ENCODE measurements at regions not wholly inside any gene's neighbourhood (a gene's known extent, or its start where the extent isn't known, plus 50 kb on each side); places are given as distances from the start of the nearest gene placed in this dataset.
A peak's percentile ranks its signal among the peaks of the same experiment; 100 is the strongest.

GRCh38 chr2:18408638-18409037 is 151.8 kb downstream of the RDH14 start:
- TF ChIP-seq POLR2A (IDR thresholded peaks at IDR 0.05), result no peak
- TF ChIP-seq CTCF (IDR thresholded peaks at IDR 0.05), result no peak
- H3K9me3 ChIP-seq, result no peaks in the 10 kb centered on the region

GRCh38 chr2:18406219-18406618 is 154.2 kb downstream of the RDH14 start:
- Histone ChIP-seq H3K9me3 (no peaks in the 10 kb centered on the region), H3K27ac (no peak overlapping the region), H3K36me3 (no peaks in the 10 kb centered on the region), H3K4me3 (no peak overlapping the region), H3K27me3 (no peaks in the 10 kb centered on the region), H3K4me1 (no peaks in the 10 kb centered on the region)
- WGBS, 2 donors, result 47 to 57% methylated on average over 2 of the region's 2 CpGs
- no peak for DNase-seq
- TF ChIP-seq CTCF (IDR thresholded peaks at IDR 0.05), result no peak
- no peak for TF ChIP-seq POLR2A (IDR thresholded peaks at IDR 0.05)
- intact Hi-C loops (cut with DNase I), result no loop called here

More at GRCh38 chr2:18408638-18409037, 151.8 kb downstream of the RDH14 start:
- H3K4me1 ChIP-seq, result peaks cover 0 to 2% (median 0%) of the 10 kb centered on the region in 3 donors
- H3K4me3 ChIP-seq, result no peak overlapping the region
- H3K27ac ChIP-seq, result no peak overlapping the region
- H3K27me3 ChIP-seq, result no peaks in the 10 kb centered on the region
- intact Hi-C loops (cut with DNase I), result no loop called here
- 87 to 94% methylated on average over 2 of the region's 2 CpGs for WGBS, 2 donors
- H3K36me3 ChIP-seq, result no peaks in the 10 kb centered on the region
- no peak for DNase-seq

- H3K27me3 ChIP-seq, result no peaks in the 10 kb centered on the region
- H3K4me1 ChIP-seq, result no peaks in the 10 kb centered on the region
- DNase-seq, result no peak
- no peak overlapping the region for H3K27ac ChIP-seq
- no peaks in the 10 kb centered on the region for H3K36me3 ChIP-seq
- intact Hi-C loops (cut with DNase I), result no loop called here
- WGBS, 2 donors, result 51 to 62% methylated on average over 5 of the region's 5 CpGs
- no peaks in the 10 kb centered on the region for H3K9me3 ChIP-seq
- no peak for TF ChIP-seq POLR2A (IDR thresholded peaks at IDR 0.05)
- TF ChIP-seq CTCF (IDR thresholded peaks at IDR 0.05), result peak in 1 of 6 experiments; percentile 27
- H3K4me3 ChIP-seq, result no peak overlapping the region
Observed at GRCh38 chr2:18404708-18405107, 155.7 kb downstream of the RDH14 start.

- no peak overlapping the region for H3K27ac ChIP-seq
- TF ChIP-seq POLR2A (IDR thresholded peaks at IDR 0.05) (no peak), CTCF (IDR thresholded peaks at IDR 0.05) (no peak)
- intact Hi-C loops (cut with DNase I), result no loop called here
- H3K4me3 ChIP-seq, result no peak overlapping the region
- no peaks in the 10 kb centered on the region for H3K9me3 ChIP-seq
- WGBS, 2 donors, result 56 to 58% methylated on average over 4 of the region's 4 CpGs
- H3K36me3 ChIP-seq, result no peaks in the 10 kb centered on the region
- no peaks in the 10 kb centered on the region for H3K4me1 ChIP-seq
- no peaks in the 10 kb centered on the region for H3K27me3 ChIP-seq
- no peak for DNase-seq
Observed at GRCh38 chr2:18403921-18404522, 156.4 kb downstream of the RDH14 start.

- Histone ChIP-seq H3K4me1 (no peaks in the 10 kb centered on the region), H3K36me3 (no peaks in the 10 kb centered on the region), H3K9me3 (no peaks in the 10 kb centered on the region), H3K27ac (no peak overlapping the region), H3K4me3 (no peak overlapping the region), H3K27me3 (no peaks in the 10 kb centered on the region)
- no peak for DNase-seq
- WGBS, 2 donors, result 69 to 77% methylated on average over 2 of the region's 2 CpGs
- intact Hi-C loops (cut with DNase I), result no loop called here
- TF ChIP-seq POLR2A (IDR thresholded peaks at IDR 0.05) (no peak), CTCF (IDR thresholded peaks at IDR 0.05) (no peak)
Observed at GRCh38 chr2:18402831-18403230, 157.6 kb downstream of the RDH14 start.

All from esophagus squamous epithelium (tissue), 5 donors.